GM06990 (cell line): ENCODE measurements at regions not wholly inside any gene's neighbourhood (a gene's known extent, or its start where the extent isn't known, plus 50 kb on each side); places are given as distances from the start of the nearest gene placed in this dataset.

ENCODE experiments used
- DNase-seq: peaks from one replicate; pipeline ENCODE4 v3.0.0-alpha.2; 2011; ENCODE audit not compliant: insufficient read length; ENCODE audit errors: extremely low read depth
- H3K27me3 ChIP-seq: replicated peaks from 2 replicates; pipeline ENCODE4 v1.6.0; 2011; ENCODE audit warnings: low read length; ENCODE audit not compliant: control insufficient read depth, insufficient read depth
- H3K36me3 ChIP-seq: 2 replicates; pipeline ENCODE4 v1.5.1; 2011; ENCODE audit warnings: low read length; ENCODE audit not compliant: control insufficient read depth, insufficient read depth
- H3K4me3 ChIP-seq: replicated peaks from 2 replicates; pipeline ENCODE4 v1.5.1; 2011; ENCODE audit warnings: low read depth, mild to moderate bottlenecking, control low read depth, low read length
- TF ChIP-seq, protein P1 (sequence below): IDR thresholded peaks from 2 replicates; pipeline ENCODE4 v1.5.1; 2011; ENCODE audit warnings: low read length, control low read depth, mild to moderate bottlenecking, inconsistent platforms; ENCODE audit not compliant: insufficient read depth, poor library complexity, severe bottlenecking

DNA sequence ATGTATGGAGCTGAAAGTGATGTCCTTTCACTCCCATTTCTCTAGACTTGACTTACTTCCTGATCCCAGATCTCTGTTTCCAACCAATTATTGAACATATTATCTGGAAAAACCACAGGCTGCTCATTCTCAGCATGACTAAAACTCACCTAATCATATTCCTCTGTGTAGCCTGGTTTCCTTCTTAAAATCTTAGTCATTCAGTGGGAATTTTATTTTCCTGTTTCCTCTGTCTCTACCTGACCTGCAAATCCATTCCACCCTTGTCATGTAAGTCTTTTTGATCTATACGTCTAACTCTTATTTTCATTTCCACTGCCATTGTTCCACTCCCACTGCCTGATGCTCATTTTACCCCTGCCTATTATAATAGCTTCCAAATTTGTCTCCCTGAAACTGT lies 67.9 kb upstream of the APOBEC4 start:
- no peak for DNase-seq
- TF ChIP-seq, protein P1, sequence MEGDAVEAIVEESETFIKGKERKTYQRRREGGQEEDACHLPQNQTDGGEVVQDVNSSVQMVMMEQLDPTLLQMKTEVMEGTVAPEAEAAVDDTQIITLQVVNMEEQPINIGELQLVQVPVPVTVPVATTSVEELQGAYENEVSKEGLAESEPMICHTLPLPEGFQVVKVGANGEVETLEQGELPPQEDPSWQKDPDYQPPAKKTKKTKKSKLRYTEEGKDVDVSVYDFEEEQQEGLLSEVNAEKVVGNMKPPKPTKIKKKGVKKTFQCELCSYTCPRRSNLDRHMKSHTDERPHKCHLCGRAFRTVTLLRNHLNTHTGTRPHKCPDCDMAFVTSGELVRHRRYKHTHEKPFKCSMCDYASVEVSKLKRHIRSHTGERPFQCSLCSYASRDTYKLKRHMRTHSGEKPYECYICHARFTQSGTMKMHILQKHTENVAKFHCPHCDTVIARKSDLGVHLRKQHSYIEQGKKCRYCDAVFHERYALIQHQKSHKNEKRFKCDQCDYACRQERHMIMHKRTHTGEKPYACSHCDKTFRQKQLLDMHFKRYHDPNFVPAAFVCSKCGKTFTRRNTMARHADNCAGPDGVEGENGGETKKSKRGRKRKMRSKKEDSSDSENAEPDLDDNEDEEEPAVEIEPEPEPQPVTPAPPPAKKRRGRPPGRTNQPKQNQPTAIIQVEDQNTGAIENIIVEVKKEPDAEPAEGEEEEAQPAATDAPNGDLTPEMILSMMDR = no peak
- no peak overlapping the region for H3K4me3 ChIP-seq
- H3K36me3 ChIP-seq = no peaks in the 10 kb centered on the region
- H3K27me3 ChIP-seq = no peaks in the 10 kb centered on the region

DNA sequence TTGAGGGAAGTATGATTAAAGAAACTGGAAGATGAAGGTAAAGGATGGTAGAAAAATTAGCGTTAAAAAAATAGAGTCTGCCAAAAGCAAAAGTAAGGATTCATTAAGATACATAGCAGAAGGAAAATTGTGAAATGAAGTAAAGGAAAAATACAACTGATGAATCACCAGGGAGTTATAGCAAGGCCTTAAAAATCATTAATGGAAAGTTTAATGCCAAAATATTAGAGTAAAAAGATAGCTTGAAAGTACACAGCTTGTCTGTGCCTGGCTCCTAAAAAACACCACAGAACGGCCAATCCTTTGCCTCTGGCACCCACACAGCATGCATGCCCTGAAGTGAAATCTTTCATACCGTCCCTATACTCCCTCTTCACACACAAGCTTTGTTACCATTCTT lies 66.9 kb upstream of the APOBEC4 start:
- Histone ChIP-seq H3K4me3 (no peak overlapping the region), H3K27me3 (no peaks in the 10 kb centered on the region), H3K36me3 (no peaks in the 10 kb centered on the region)
- TF ChIP-seq, protein P1 = no peak
- no peak for DNase-seq

DNA sequence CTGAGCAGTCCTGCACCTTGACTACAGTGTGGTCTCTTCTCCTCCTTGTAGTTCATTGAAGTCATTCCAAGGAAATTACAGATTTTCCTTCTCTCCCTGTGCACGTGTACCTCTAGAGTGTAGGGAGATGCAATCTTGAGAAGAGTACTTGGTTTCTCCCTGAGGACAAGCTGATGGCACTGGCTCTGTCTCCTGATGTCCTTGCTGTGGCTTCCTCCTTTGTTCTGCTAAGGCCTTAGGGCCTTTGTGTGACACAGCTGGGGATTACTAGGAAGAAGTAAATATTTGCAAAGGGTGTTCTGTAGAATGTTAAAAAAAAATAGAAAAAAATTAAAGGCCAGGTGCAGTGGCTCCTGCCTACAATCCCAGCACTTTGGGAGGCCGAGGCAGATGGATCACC lies 66.2 kb upstream of the APOBEC4 start:
- Histone ChIP-seq H3K36me3 (no peaks in the 10 kb centered on the region), H3K4me3 (no peak overlapping the region), H3K27me3 (no peaks in the 10 kb centered on the region)
- DNase-seq = no peak
- TF ChIP-seq, protein P1 = no peak

GRCh38 chr1:183716286-183716685 lies 63.2 kb upstream of the APOBEC4 start:
- no peak for DNase-seq
- Histone ChIP-seq H3K4me3 (no peak overlapping the region), H3K27me3 (no peaks in the 10 kb centered on the region), H3K36me3 (no peaks in the 10 kb centered on the region)
- TF ChIP-seq, protein P1 = no peak

- TF ChIP-seq, protein P1 = no peak
- Histone ChIP-seq H3K4me3 (no peak overlapping the region), H3K36me3 (no peaks in the 10 kb centered on the region), H3K27me3 (no peaks in the 10 kb centered on the region)
- DNase-seq = no peak
These were observed 58.7 kb upstream of the APOBEC4 start for GRCh38 chr1:183711741-183712361.

- Histone ChIP-seq H3K27me3 (no peaks in the 10 kb centered on the region), H3K36me3 (no peaks in the 10 kb centered on the region), H3K4me3 (no peak overlapping the region)
- no peak for DNase-seq
- TF ChIP-seq, protein P1 = no peak
These were observed 58.1 kb upstream of the APOBEC4 start for GRCh38 chr1:183711165-183711682.
